Tibial nerve (tissue), 4 donors: ENCODE measurements at regions not wholly inside any gene's neighbourhood (a gene's known extent, or its start where the extent isn't known, plus 50 kb on each side); places are given as distances from the start of the nearest gene placed in this dataset.

Source experiments
- DNase-seq, 2 donors: peaks; one replicate each; pipeline ENCODE4 v3.0.0-alpha.2; 2019; ENCODE audit warnings: low spot score in 2 of 2
- H3K27ac ChIP-seq, 4 donors: fragments of 200-600 bp; sonication (generic) in 3 of 4; one replicate each; pipeline ENCODE4 v1.5.1; 2017 to 2019; ENCODE audit warnings: mild to moderate bottlenecking in 1 of 4
- H3K27me3 ChIP-seq, 2 donors: fragments of 200-600 bp; sonication (generic) in 1 of 2; one replicate each; pipeline versions ENCODE4 v1.5.1 to v1.6.0; 2017 to 2019
- H3K36me3 ChIP-seq, 3 donors: fragments of 200-600 bp; sonication (generic); one replicate each; pipeline ENCODE4 v1.5.1; 2018 to 2019
- H3K4me1 ChIP-seq, 4 donors: fragments of 200-600 bp; sonication (generic) in 3 of 4; one replicate each; pipeline ENCODE4 v1.5.1; 2017 to 2019
- H3K4me3 ChIP-seq, 4 donors: fragments of 200-600 bp; sonication (generic) in 3 of 4; one replicate each; pipeline ENCODE4 v1.5.1; 2017 to 2019; ENCODE audit warnings: mild to moderate bottlenecking in 1 of 4, moderate library complexity in 1 of 4
- H3K9me3 ChIP-seq, 4 donors: fragments of 200-600 bp; sonication (generic) in 3 of 4; one replicate each; pipeline ENCODE4 v1.5.1; 2017 to 2019
- EP300 ChIP-seq, 2 donors: sonication (generic); formaldehyde crosslinking; IDR thresholded peaks; one replicate each; pipeline ENCODE4 v1.6.1; 2017; ENCODE audit warnings: antibody characterized with exemption in 2 of 2, mild to moderate bottlenecking in 1 of 2
- POLR2A ChIP-seq, 2 donors: fragments of 450-650 bp; IDR thresholded peaks; one replicate each; pipeline ENCODE4 v1.6.1; 2017; ENCODE audit warnings: antibody characterized with exemption in 2 of 2, mild to moderate bottlenecking in 2 of 2, moderate library complexity in 2 of 2
- WGBS, 2 donors: methylation state at CpG; one replicate each; pipeline ENCODE4 v1.1.5; 2018; 5-methylcytosine and 5-hydroxymethylcytosine counted together
- TF ChIP-seq, protein P1 (sequence below), 5 experiments: fragments of 200-600 bp in 3 of 5; fragments of 450-650 bp in 2 of 5; sonication (generic) in 3 of 5; IDR thresholded peaks; one replicate each; pipeline ENCODE4 v1.5.1; 2016 to 2019; ENCODE audit warnings: antibody characterized with exemption in 5 of 5, mild to moderate bottlenecking in 3 of 5, moderate library complexity in 2 of 5

DNA sequence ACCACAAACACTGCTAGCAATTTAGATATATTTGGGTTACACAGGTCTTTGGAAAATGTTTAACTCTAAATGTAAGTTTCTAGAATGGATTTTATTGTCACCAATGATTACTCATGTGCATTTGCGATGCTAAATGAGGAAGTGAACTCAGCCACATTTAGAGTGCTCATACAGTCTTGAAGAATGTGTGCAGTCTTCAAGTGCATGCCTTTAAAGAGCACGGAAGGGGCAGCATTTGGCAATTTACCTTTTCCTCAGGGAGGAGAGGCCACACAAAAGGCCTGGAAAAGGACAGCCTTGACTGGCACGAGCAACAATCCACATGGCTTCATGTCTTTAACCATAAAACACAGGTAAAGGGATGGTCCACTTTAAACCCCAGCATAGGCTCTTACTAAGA is 78.5 kb upstream of the STK17B start:
- Histone ChIP-seq H3K9me3 (no peaks in the 10 kb centered on the region), H3K4me1 (peaks cover 0 to 21% (median 12%) of the 10 kb centered on the region in 4 donors), H3K4me3 (no peak overlapping the region), H3K27me3 (no peaks in the 10 kb centered on the region), H3K36me3 (peaks cover 0 to 3% (median 0%) of the 10 kb centered on the region in 3 donors), H3K27ac (no peak overlapping the region)
- DNase-seq: no peak
- 52 to 55% methylated on average over 3 of the region's 3 CpGs for WGBS, 2 donors
- TF ChIP-seq EP300 (IDR thresholded peaks at IDR 0.05): no peak
- TF ChIP-seq, protein P1, sequence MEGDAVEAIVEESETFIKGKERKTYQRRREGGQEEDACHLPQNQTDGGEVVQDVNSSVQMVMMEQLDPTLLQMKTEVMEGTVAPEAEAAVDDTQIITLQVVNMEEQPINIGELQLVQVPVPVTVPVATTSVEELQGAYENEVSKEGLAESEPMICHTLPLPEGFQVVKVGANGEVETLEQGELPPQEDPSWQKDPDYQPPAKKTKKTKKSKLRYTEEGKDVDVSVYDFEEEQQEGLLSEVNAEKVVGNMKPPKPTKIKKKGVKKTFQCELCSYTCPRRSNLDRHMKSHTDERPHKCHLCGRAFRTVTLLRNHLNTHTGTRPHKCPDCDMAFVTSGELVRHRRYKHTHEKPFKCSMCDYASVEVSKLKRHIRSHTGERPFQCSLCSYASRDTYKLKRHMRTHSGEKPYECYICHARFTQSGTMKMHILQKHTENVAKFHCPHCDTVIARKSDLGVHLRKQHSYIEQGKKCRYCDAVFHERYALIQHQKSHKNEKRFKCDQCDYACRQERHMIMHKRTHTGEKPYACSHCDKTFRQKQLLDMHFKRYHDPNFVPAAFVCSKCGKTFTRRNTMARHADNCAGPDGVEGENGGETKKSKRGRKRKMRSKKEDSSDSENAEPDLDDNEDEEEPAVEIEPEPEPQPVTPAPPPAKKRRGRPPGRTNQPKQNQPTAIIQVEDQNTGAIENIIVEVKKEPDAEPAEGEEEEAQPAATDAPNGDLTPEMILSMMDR (IDR thresholded peaks at IDR 0.05): no peak
- TF ChIP-seq POLR2A (IDR thresholded peaks at IDR 0.05): no peak

DNA sequence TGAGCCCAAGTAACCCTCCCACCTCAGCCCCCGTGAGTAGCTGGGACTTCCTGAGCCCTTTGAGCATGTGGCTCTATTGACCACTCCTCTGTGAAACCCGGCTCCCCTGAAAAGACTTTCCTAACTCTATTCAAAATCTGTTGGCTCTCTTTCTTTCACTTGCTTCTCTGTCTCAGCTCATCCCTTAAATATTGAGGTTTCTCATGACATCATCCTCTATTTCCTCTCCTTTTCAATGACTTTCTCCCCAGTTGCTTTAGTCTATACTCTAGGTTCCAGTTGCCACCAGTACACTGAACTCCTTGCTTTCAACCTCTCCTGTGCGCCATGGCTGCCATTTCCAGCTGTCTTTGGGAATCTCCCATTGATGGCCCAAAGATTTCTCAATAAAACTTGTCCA is 79.8 kb upstream of the STK17B start:
- TF ChIP-seq, protein P1 (IDR thresholded peaks at IDR 0.05): no peak
- TF ChIP-seq POLR2A (IDR thresholded peaks at IDR 0.05) (no peak), EP300 (IDR thresholded peaks at IDR 0.05) (no peak)
- WGBS, 2 donors: 87 to 94% methylated on average over 3 of the region's 3 CpGs
- Histone ChIP-seq H3K9me3 (no peaks in the 10 kb centered on the region), H3K4me3 (no peak overlapping the region), H3K36me3 (peaks cover 0 to 3% (median 0%) of the 10 kb centered on the region in 3 donors), H3K27me3 (no peaks in the 10 kb centered on the region), H3K4me1 (peaks cover 0 to 21% (median 8%) of the 10 kb centered on the region in 4 donors), H3K27ac (no peak overlapping the region)
- no peak for DNase-seq

DNA sequence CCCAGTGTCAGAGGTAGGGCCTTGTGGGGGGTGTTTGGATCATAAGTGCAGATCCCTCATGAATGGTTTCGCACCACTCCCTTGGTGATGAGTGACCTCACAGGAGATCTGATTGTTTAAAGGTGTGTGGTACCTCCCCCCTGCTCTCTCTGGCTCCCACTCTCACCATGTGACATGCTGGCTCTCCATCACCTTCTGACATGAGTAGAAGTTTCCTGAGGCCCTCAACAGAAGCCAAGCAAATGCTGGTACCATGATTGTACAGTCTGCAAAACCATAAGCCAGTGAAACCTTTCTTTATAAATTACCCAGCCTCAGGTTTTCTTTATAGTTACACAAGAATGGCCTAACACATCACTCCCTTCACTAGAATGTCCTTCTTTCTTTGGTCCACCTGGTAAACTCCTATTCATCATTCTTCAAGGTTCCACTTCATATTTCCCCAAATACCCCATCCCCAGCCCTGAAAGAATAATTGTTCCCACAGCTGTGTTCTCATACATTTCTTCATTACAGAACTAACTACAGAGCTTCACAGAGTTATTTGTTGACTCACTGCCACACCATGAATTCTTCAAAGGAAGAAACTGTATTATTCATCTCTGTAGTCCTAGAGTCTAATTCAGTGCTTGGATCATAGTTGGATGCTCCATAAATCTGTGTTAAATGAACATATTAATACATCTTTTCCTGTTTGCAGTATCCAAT is 81.2 kb upstream of the STK17B start:
- peaks cover 0 to 20% (median 7%) of the 10 kb centered on the region in 4 donors for H3K4me1 ChIP-seq
- H3K4me3 ChIP-seq: no peak overlapping the region
- H3K36me3 ChIP-seq: peaks cover 0 to 3% (median 0%) of the 10 kb centered on the region in 3 donors
- DNase-seq: no peak
- no peaks in the 10 kb centered on the region for H3K27me3 ChIP-seq
- H3K27ac ChIP-seq: no peak overlapping the region
- no peak for TF ChIP-seq EP300 (IDR thresholded peaks at IDR 0.05)
- TF ChIP-seq, protein P1 (IDR thresholded peaks at IDR 0.05): no peak
- no peak for TF ChIP-seq POLR2A (IDR thresholded peaks at IDR 0.05)
- no peaks in the 10 kb centered on the region for H3K9me3 ChIP-seq
- WGBS, 2 donors: 91 to 100% methylated on average over 1 of the region's 1 CpG

DNA sequence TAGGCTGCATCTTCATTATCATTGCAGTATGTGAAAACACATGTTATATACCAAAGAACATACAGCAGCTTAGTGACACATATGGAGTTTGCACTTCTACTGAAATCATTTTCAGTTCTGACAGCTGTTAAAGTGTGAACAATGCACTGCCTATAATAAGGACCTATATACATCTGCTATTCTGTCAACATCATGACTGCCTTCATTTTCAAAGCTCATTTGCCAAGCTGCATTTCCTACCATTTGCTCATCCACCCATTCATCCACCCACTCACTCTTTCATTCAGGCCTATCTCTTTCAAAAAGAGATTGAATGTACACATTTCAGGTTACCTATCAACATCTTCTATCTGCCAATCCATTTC is 81.7 kb upstream of the STK17B start:
- Histone ChIP-seq H3K9me3 (no peaks in the 10 kb centered on the region), H3K27me3 (no peaks in the 10 kb centered on the region), H3K4me1 (peaks cover 0 to 15% (median 4%) of the 10 kb centered on the region in 4 donors), H3K36me3 (peaks cover 0 to 3% (median 0%) of the 10 kb centered on the region in 3 donors), H3K4me3 (no peak overlapping the region), H3K27ac (no peak overlapping the region)
- no peak for DNase-seq
- TF ChIP-seq, protein P1 (IDR thresholded peaks at IDR 0.05): no peak
- TF ChIP-seq EP300 (IDR thresholded peaks at IDR 0.05): no peak
- no peak for TF ChIP-seq POLR2A (IDR thresholded peaks at IDR 0.05)

DNA sequence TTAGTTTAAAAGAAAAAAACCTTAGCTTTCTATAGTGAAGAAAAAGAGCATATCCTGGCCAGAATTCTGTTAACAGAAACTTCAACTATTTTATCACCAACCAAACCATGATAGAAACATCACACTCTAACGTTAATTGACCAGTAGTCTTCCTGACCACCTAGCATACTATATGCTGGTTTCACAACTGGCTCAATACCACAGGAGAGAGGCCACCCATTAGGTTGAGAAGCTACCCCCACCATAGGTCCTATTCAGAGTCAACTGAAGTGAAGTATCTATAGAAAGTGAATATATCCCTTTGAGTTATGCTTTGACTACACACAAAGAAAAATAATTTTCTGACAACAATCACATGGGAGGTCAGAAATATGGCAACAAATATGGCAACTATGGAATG is 85.2 kb upstream of the STK17B start:
- TF ChIP-seq EP300 (IDR thresholded peaks at IDR 0.05) (no peak), POLR2A (IDR thresholded peaks at IDR 0.05) (no peak)
- TF ChIP-seq, protein P1 (IDR thresholded peaks at IDR 0.05): no peak
- peaks cover 0 to 3% (median 0%) of the 10 kb centered on the region in 3 donors for H3K36me3 ChIP-seq
- no peak for DNase-seq
- no peaks in the 10 kb centered on the region for H3K27me3 ChIP-seq
- no peak overlapping the region for H3K4me3 ChIP-seq
- H3K4me1 ChIP-seq: no peaks in the 10 kb centered on the region
- no peak overlapping the region for H3K27ac ChIP-seq
- WGBS, 2 donors: 75 to 79% methylated on average over 1 of the region's 1 CpG
- H3K9me3 ChIP-seq: no peaks in the 10 kb centered on the region
